NB4 (cell line): ENCODE measurements at regions not wholly inside any gene's neighbourhood (a gene's known extent, or its start where the extent isn't known, plus 50 kb on each side); places are given as distances from the start of the nearest gene placed in this dataset.

Source experiments
- CTCF ChIP-seq: IDR thresholded peaks from one replicate; pipeline ENCODE4 v1.5.1; 2012; ENCODE audit warnings: low read depth, low read length
- POLR2A ChIP-seq: IDR thresholded peaks from 2 replicates; pipeline ENCODE4 v1.6.1; 2011; ENCODE audit warnings: mild to moderate bottlenecking; ENCODE audit not compliant: insufficient read length; ENCODE audit errors: extremely low read depth

GRCh38 chr18:51649796-51650195 is 452.3 kb upstream of the MEX3C start:
- TF ChIP-seq CTCF (no peak), POLR2A (no peak)
